GM23338 (cell line): ENCODE measurements at regions not wholly inside any gene's neighbourhood (a gene's known extent, or its start where the extent isn't known, plus 50 kb on each side); places are given as distances from the start of the nearest gene placed in this dataset.

ENCODE experiments used
- CTCF ChIP-seq, 2 experiments: fragments of 200-600 bp in 1 of 2; sonication (generic) in 1 of 2; conservative IDR thresholded peaks; 2 replicates each; pipeline versions ENCODE4 v1.5.1 to v1.6.1; 2016 to 2017; ENCODE audit warnings: antibody characterized with exemption in 2 of 2, low read depth in 2 of 2, mild to moderate bottlenecking in 2 of 2, moderate library complexity in 1 of 2
- EZH2 ChIP-seq: fragments of 200-600 bp; sonication (generic); IDR thresholded peaks from one replicate; pipeline ENCODE4 v1.8.0; 2017; ENCODE audit warnings: antibody characterized with exemption, mild to moderate bottlenecking, low read depth; ENCODE audit not compliant: unreplicated experiment
- JUNB ChIP-seq: IDR thresholded peaks from one replicate; pipeline ENCODE4 v1.6.1; 2016; ENCODE audit warnings: antibody characterized with exemption; ENCODE audit not compliant: unreplicated experiment
- NANOG ChIP-seq: IDR thresholded peaks from 2 replicates; pipeline ENCODE4 v1.6.1; 2016; ENCODE audit warnings: antibody characterized with exemption, borderline replicate concordance
- POLR2AphosphoS5 ChIP-seq: IDR thresholded peaks from 2 replicates; pipeline ENCODE4 v1.6.1; 2016; ENCODE audit warnings: antibody characterized with exemption, low read depth
- REST ChIP-seq: IDR thresholded peaks from one replicate; pipeline ENCODE4 v1.6.1; 2018; ENCODE audit warnings: antibody characterized with exemption; ENCODE audit not compliant: unreplicated experiment
- ZNF114 ChIP-seq: fragments of 250-450 bp; sonication (Bioruptor Pico); IDR thresholded peaks from 2 replicates; pipeline ENCODE4 v1.5.0; 2020; ENCODE audit warnings: mild to moderate bottlenecking, moderate library complexity
- ZNF462 ChIP-seq: fragments of 250-450 bp; sonication (Bioruptor Pico); IDR thresholded peaks from 2 replicates; pipeline ENCODE4 v1.5.0; 2020; ENCODE audit warnings: mild to moderate bottlenecking, moderate library complexity

GRCh38 chrX:46209037-46209436 lies 336.2 kb downstream of the ZNF674 start (continued):
- TF ChIP-seq ZNF462 (no peak), CTCF (conservative IDR thresholded peaks at IDR 0.05; ENCODE audit: low read depth in 2 of 2) (no peak), POLR2AphosphoS5 (no peak), NANOG (no peak), EZH2 (no peak), JUNB (no peak), REST (no peak), ZNF114 (CRISPR knock-in tag) (no peak)
